ENCODE measurements at regions not wholly inside any gene's neighbourhood (a gene's known extent, or its start where the extent isn't known, plus 50 kb on each side); places are given as distances from the start of the nearest gene placed in this dataset.

GRCh38 chr2:67955748-67956603 is 106.8 kb downstream of the C1D start:
- DNase-seq (ENCODE audit: low spot score): no peak

GRCh38 chr2:67965246-67965645 is 97.6 kb downstream of the C1D start:
- TF ChIP-seq CTCF (IDR thresholded peaks at IDR 0.05; ENCODE audit: borderline replicate concordance, control extremely low read depth, extremely low read depth, insufficient read depth, missing control alignments): no peak
- DNase-seq (ENCODE audit: low spot score): no peak

More at GRCh38 chr2:67955748-67956603, 106.8 kb downstream of the C1D start:
- in situ Hi-C loops (cut with MboI; ENCODE audit: low sequenced_read_pairs, unreplicated experiment): no loop called here
- no peak for TF ChIP-seq CTCF (IDR thresholded peaks at IDR 0.05; ENCODE audit: borderline replicate concordance, control extremely low read depth, extremely low read depth, insufficient read depth, missing control alignments)

GRCh38 chr2:67970071-67970470 is 92.7 kb downstream of the C1D start:
- DNase-seq (ENCODE audit: low spot score): no peak
- in situ Hi-C loops (cut with MboI; ENCODE audit: low sequenced_read_pairs, unreplicated experiment): no loop called here
- TF ChIP-seq CTCF (IDR thresholded peaks at IDR 0.05; ENCODE audit: borderline replicate concordance, control extremely low read depth, extremely low read depth, insufficient read depth, missing control alignments): no peak

More at GRCh38 chr2:67965246-67965645, 97.6 kb downstream of the C1D start:
- in situ Hi-C loops (cut with MboI; ENCODE audit: low sequenced_read_pairs, unreplicated experiment): no loop called here

GRCh38 chr2:67970542-67970941 is 92.3 kb downstream of the C1D start:
- no peak for DNase-seq (ENCODE audit: low spot score)
- TF ChIP-seq CTCF (IDR thresholded peaks at IDR 0.05; ENCODE audit: borderline replicate concordance, control extremely low read depth, extremely low read depth, insufficient read depth, missing control alignments): no peak
- in situ Hi-C loops (cut with MboI; ENCODE audit: low sequenced_read_pairs, unreplicated experiment): no loop called here

GRCh38 chr2:67974559-67975430 is 88.0 kb downstream of the C1D start:
- DNase-seq (ENCODE audit: low spot score): no peak
- no peak for TF ChIP-seq CTCF (IDR thresholded peaks at IDR 0.05; ENCODE audit: borderline replicate concordance, control extremely low read depth, extremely low read depth, insufficient read depth, missing control alignments)
- in situ Hi-C loops (cut with MboI; ENCODE audit: low sequenced_read_pairs, unreplicated experiment): no loop called here

GRCh38 chr2:67977464-67977863 is 85.3 kb downstream of the C1D start:
- DNase-seq (ENCODE audit: low spot score): no peak
- TF ChIP-seq CTCF (IDR thresholded peaks at IDR 0.05; ENCODE audit: borderline replicate concordance, control extremely low read depth, extremely low read depth, insufficient read depth, missing control alignments): no peak
- in situ Hi-C loops (cut with MboI; ENCODE audit: low sequenced_read_pairs, unreplicated experiment): no loop called here

Measured in GM13976 (cell line).